Thyroid gland (tissue), 4 donors: ENCODE measurements at regions not wholly inside any gene's neighbourhood (a gene's known extent, or its start where the extent isn't known, plus 50 kb on each side); places are given as distances from the start of the nearest gene placed in this dataset.
A peak's percentile ranks its signal among the peaks of the same experiment; 100 is the strongest.

ENCODE experiments used
- CTCF ChIP-seq, 6 experiments: fragments of 200-600 bp in 3 of 6; fragments of 450-650 bp in 3 of 6; sonication (generic) in 3 of 6; IDR thresholded peaks; one replicate each; pipeline ENCODE4 v1.5.1; 2016 to 2019; ENCODE audit warnings: antibody characterized with exemption in 6 of 6, mild to moderate bottlenecking in 2 of 6, inconsistent platforms in 1 of 6, moderate library complexity in 1 of 6
- POLR2A ChIP-seq, 2 donors: fragments of 450-650 bp; IDR thresholded peaks; one replicate each; pipeline ENCODE4 v1.6.1; 2017; ENCODE audit warnings: antibody characterized with exemption in 2 of 2, mild to moderate bottlenecking in 2 of 2, moderate library complexity in 1 of 2

- TF ChIP-seq POLR2A (IDR thresholded peaks at IDR 0.05) = no peak
- TF ChIP-seq CTCF (IDR thresholded peaks at IDR 0.05) = peak; percentile 36 to 80 (median 69)
These were observed 94.0 kb upstream of the RFC3 start for GRCh38 chr13:33723772-33724435.
